ENCODE measurements at regions not wholly inside any gene's neighbourhood (a gene's known extent, or its start where the extent isn't known, plus 50 kb on each side); places are given as distances from the start of the nearest gene placed in this dataset.

GRCh38 chr10:108566316-108567107, 1356.8 kb downstream of the XPNPEP1 start:
- ChIA-PET CTCF (no interaction called here), POLR2A (no interaction called here)
- no peaks in the 10 kb centered on the region for H3K9me3 ChIP-seq (ENCODE audit: control insufficient read depth, insufficient read depth, low read depth, low read length)
- no peaks in the 10 kb centered on the region for H3K4me1 ChIP-seq (ENCODE audit: control insufficient read depth, insufficient read depth, low read length)
- no peak overlapping the region for H3K4me3 ChIP-seq (ENCODE audit: low read depth in 2 of 2, low read length in 2 of 2)
- BruUV-seq (replicated peaks) = no TSS peak
- intact Hi-C loops (cut with micrococcal nuclease; ENCODE audit: unreplicated experiment) (no loop called here), in situ Hi-C loops (cut with HindIII; ENCODE audit: low pct_unique_long_range_greater_than_20kb, low sequenced_read_pairs) (no loop called here)
- H3K27me3 ChIP-seq (ENCODE audit: control insufficient read depth, insufficient read depth, low read length) = no peaks in the 10 kb centered on the region
- no peak overlapping the region for H3K27ac ChIP-seq (ENCODE audit: low read length)
- ATAC-seq (no peak), DNase-seq (ENCODE audit: low read depth, low spot score) (no peak)
- no peaks in the 10 kb centered on the region for H3K36me3 ChIP-seq (ENCODE audit: control insufficient read depth, insufficient read depth, low read length)
- TF ChIP-seq SIN3A (IDR thresholded peaks at IDR 0.05; ENCODE audit: borderline replicate concordance, insufficient read depth, low read depth, low read length) (no peak), TCF7L2 (IDR thresholded peaks at IDR 0.05; ENCODE audit: low read depth, low read length) (no peak), POLR2AphosphoS5 (IDR thresholded peaks at IDR 0.05; ENCODE audit: low read depth, low read length) (no peak)
- TF ChIP-seq, protein P1, sequence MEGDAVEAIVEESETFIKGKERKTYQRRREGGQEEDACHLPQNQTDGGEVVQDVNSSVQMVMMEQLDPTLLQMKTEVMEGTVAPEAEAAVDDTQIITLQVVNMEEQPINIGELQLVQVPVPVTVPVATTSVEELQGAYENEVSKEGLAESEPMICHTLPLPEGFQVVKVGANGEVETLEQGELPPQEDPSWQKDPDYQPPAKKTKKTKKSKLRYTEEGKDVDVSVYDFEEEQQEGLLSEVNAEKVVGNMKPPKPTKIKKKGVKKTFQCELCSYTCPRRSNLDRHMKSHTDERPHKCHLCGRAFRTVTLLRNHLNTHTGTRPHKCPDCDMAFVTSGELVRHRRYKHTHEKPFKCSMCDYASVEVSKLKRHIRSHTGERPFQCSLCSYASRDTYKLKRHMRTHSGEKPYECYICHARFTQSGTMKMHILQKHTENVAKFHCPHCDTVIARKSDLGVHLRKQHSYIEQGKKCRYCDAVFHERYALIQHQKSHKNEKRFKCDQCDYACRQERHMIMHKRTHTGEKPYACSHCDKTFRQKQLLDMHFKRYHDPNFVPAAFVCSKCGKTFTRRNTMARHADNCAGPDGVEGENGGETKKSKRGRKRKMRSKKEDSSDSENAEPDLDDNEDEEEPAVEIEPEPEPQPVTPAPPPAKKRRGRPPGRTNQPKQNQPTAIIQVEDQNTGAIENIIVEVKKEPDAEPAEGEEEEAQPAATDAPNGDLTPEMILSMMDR (IDR thresholded peaks at IDR 0.05) = no peak

DNA sequence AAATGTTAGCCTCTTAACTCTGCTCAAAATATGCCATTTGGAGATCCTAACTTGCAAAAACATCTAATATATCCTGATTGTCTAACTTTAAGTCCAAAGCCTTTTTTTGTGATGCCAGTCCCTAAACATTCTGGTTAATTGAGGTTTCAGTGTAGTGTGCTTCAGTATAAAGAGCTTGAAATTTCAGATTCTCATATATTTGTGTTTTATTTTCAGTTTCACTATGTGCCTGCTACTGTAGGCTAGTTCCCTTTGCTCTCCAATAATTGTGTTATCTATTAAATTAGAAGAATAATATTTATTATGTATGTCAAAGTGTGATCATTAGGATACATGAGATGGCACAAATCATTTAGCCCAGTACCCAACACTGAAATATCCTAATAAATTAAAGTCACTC, 1361.2 kb downstream of the XPNPEP1 start:
- ChIA-PET CTCF (no interaction called here), POLR2A (no interaction called here)
- no peak for TF ChIP-seq POLR2AphosphoS5 (IDR thresholded peaks at IDR 0.05; ENCODE audit: low read depth, low read length)
- H3K36me3 ChIP-seq (ENCODE audit: control insufficient read depth, insufficient read depth, low read length) = no peaks in the 10 kb centered on the region
- DNase-seq (ENCODE audit: low read depth, low spot score) (no peak), ATAC-seq (no peak)
- H3K27ac ChIP-seq (ENCODE audit: low read length) = no peak overlapping the region
- intact Hi-C loops (cut with micrococcal nuclease; ENCODE audit: unreplicated experiment) (no loop called here), in situ Hi-C loops (cut with HindIII; ENCODE audit: low pct_unique_long_range_greater_than_20kb, low sequenced_read_pairs) (no loop called here)
- BruUV-seq (replicated peaks) = no TSS peak
- no peak overlapping the region for H3K4me3 ChIP-seq (ENCODE audit: low read depth in 2 of 2, low read length in 2 of 2)
- H3K9me3 ChIP-seq (ENCODE audit: control insufficient read depth, insufficient read depth, low read depth, low read length) = no peaks in the 10 kb centered on the region
- H3K4me1 ChIP-seq (ENCODE audit: control insufficient read depth, insufficient read depth, low read length) = no peaks in the 10 kb centered on the region
- H3K27me3 ChIP-seq (ENCODE audit: control insufficient read depth, insufficient read depth, low read length) = no peaks in the 10 kb centered on the region

DNA sequence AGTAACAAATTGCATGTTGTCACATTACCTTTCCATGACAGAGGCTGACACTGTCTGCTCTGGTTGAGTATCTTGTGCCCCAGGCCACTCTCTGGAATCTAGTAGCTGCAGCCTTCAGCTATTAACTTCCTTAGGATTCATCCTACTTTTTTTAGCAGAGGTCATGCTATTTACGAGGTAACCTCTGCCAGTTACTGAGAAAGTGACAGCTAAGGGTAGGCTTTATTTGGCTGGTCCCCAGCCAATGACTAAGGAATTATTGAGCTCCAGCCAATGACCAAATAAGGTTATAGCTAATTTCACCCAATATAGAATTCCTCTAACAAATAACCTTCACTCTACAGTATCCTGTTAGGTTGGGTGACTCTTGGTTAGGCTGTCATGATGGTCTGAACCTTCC, 1361.7 kb downstream of the XPNPEP1 start:
- Histone ChIP-seq H3K9me3 (ENCODE audit: control insufficient read depth, insufficient read depth, low read depth, low read length) (no peaks in the 10 kb centered on the region), H3K36me3 (ENCODE audit: control insufficient read depth, insufficient read depth, low read length) (no peaks in the 10 kb centered on the region), H3K4me1 (ENCODE audit: control insufficient read depth, insufficient read depth, low read length) (no peaks in the 10 kb centered on the region), H3K4me3 (ENCODE audit: low read depth in 2 of 2, low read length in 2 of 2) (no peak overlapping the region), H3K27ac (ENCODE audit: low read length) (no peak overlapping the region), H3K27me3 (ENCODE audit: control insufficient read depth, insufficient read depth, low read length) (no peaks in the 10 kb centered on the region)
- in situ Hi-C loops (cut with HindIII; ENCODE audit: low pct_unique_long_range_greater_than_20kb, low sequenced_read_pairs) (no loop called here), intact Hi-C loops (cut with micrococcal nuclease; ENCODE audit: unreplicated experiment) (no loop called here)
- TF ChIP-seq, protein P2, sequence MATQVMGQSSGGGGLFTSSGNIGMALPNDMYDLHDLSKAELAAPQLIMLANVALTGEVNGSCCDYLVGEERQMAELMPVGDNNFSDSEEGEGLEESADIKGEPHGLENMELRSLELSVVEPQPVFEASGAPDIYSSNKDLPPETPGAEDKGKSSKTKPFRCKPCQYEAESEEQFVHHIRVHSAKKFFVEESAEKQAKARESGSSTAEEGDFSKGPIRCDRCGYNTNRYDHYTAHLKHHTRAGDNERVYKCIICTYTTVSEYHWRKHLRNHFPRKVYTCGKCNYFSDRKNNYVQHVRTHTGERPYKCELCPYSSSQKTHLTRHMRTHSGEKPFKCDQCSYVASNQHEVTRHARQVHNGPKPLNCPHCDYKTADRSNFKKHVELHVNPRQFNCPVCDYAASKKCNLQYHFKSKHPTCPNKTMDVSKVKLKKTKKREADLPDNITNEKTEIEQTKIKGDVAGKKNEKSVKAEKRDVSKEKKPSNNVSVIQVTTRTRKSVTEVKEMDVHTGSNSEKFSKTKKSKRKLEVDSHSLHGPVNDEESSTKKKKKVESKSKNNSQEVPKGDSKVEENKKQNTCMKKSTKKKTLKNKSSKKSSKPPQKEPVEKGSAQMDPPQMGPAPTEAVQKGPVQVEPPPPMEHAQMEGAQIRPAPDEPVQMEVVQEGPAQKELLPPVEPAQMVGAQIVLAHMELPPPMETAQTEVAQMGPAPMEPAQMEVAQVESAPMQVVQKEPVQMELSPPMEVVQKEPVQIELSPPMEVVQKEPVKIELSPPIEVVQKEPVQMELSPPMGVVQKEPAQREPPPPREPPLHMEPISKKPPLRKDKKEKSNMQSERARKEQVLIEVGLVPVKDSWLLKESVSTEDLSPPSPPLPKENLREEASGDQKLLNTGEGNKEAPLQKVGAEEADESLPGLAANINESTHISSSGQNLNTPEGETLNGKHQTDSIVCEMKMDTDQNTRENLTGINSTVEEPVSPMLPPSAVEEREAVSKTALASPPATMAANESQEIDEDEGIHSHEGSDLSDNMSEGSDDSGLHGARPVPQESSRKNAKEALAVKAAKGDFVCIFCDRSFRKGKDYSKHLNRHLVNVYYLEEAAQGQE (IDR thresholded peaks at IDR 0.05; ENCODE audit: insufficient read depth in 1 of 2, low read depth in 2 of 2, low read length in 1 of 2) = no peak
- TF ChIP-seq, protein P1 (IDR thresholded peaks at IDR 0.05) = no peak
- TF ChIP-seq TCF7L2 (IDR thresholded peaks at IDR 0.05; ENCODE audit: low read depth, low read length) = no peak
- no TSS peak for BruUV-seq (replicated peaks)
- DNase-seq (ENCODE audit: low read depth, low spot score) (no peak), ATAC-seq (no peak)
- CTCF ChIA-PET = no interaction called here
- POLR2A ChIA-PET = no interaction called here

All from Panc1 (cell line).